IMR-90 (cell line): ENCODE measurements at regions not wholly inside any gene's neighbourhood (a gene's known extent, or its start where the extent isn't known, plus 50 kb on each side); places are given as distances from the start of the nearest gene placed in this dataset.

Source experiments
- ATAC-seq: fragments of 200-7000 bp; cut with Tn5 transposase; 2 replicates; pipeline ENCODE4 v1.9.1; 2020; ENCODE audit warnings: low read depth, mild to moderate bottlenecking, moderate library complexity
- BruUV-seq: library from RNA; stranded (reverse); fragments of 400-500 nt; replicated peaks from 2 replicates; lab custom pipeline; 2021; lab: Mats Ljungman, UMichigan
- CTCF ChIA-PET: fragments of 300-600 bp; formaldehyde crosslinking; extraction: SDS; loops from one replicate; lab custom pipeline; 2021; ENCODE audit warnings: antibody characterized with exemption; lab: Yijun Ruan, JAX
- POLR2A ChIA-PET: fragments of 300-600 bp; sonication (Branson Sonifier 250); formaldehyde crosslinking; loops from one replicate; lab custom pipeline; 2022; ENCODE audit warnings: antibody characterized with exemption; ENCODE audit not compliant: unreplicated experiment; lab: Charles Lee
- DNase-seq: peaks from one replicate; pipeline ENCODE4 v3.0.0; 2013
- H2AFZ ChIP-seq: replicated peaks from 2 replicates; pipeline ENCODE3; 2013; ENCODE audit warnings: low read length, mild to moderate bottlenecking; ENCODE audit not compliant: poor library complexity
- H2AK5ac ChIP-seq: 2 replicates; pipeline ENCODE4 v1.6.1; 2013; ENCODE audit warnings: low read depth, low read length, inconsistent platforms
- H2AK9ac ChIP-seq: replicated peaks from 2 replicates; pipeline ENCODE3; 2013; ENCODE audit warnings: mild to moderate bottlenecking, low read depth, low read length, moderate library complexity; ENCODE audit not compliant: poor library complexity
- H2BK120ac ChIP-seq: 2 replicates; pipeline ENCODE4 v1.6.1; 2013; ENCODE audit warnings: low read depth, low read length, inconsistent platforms
- H2BK15ac ChIP-seq: 3 replicates; pipeline ENCODE4 v1.6.1; 2013; ENCODE audit warnings: low read depth, low read length, inconsistent platforms
- H2BK20ac ChIP-seq: 2 replicates; pipeline ENCODE4 v1.6.1; 2013; ENCODE audit warnings: low read depth, mild to moderate bottlenecking, inconsistent platforms, low read length, moderate library complexity
- H2BK5ac ChIP-seq: 2 replicates; pipeline ENCODE4 v1.6.1; 2013; ENCODE audit warnings: mild to moderate bottlenecking, low read depth, low read length, inconsistent platforms; ENCODE audit not compliant: poor library complexity, severe bottlenecking
- H3K14ac ChIP-seq: replicated peaks from 2 replicates; pipeline ENCODE4 v1.6.1; 2013; ENCODE audit warnings: low read depth, low read length, inconsistent platforms
- H3K18ac ChIP-seq: 2 replicates; pipeline ENCODE4 v1.6.1; 2013; ENCODE audit warnings: low read depth, low read length, control low read depth
- H3K23ac ChIP-seq: 2 replicates; pipeline ENCODE4 v1.6.1; 2013; ENCODE audit warnings: low read depth, low read length, inconsistent platforms
- H3K27ac ChIP-seq: 2 replicates; pipeline ENCODE4 v1.5.1; 2013; ENCODE audit warnings: mild to moderate bottlenecking, control low read depth, low read length; ENCODE audit not compliant: insufficient read depth
- H3K27me3 ChIP-seq: 2 replicates; pipeline ENCODE4 v1.6.1; 2013; ENCODE audit warnings: low read length; ENCODE audit not compliant: control insufficient read depth, insufficient read depth
- H3K36me3 ChIP-seq: 2 replicates; pipeline ENCODE4 v1.6.1; 2013; ENCODE audit warnings: low read length, mixed read lengths; ENCODE audit not compliant: control insufficient read depth, insufficient read depth
- H3K4ac ChIP-seq: 2 replicates; pipeline ENCODE4 v1.6.1; 2013; ENCODE audit warnings: low read depth, low read length, inconsistent platforms
- H3K4me1 ChIP-seq: 2 replicates; pipeline ENCODE4 v1.6.1; 2013; ENCODE audit warnings: low read length, mixed read lengths; ENCODE audit not compliant: control insufficient read depth, insufficient read depth
- H3K4me2 ChIP-seq: 2 replicates; pipeline ENCODE4 v1.6.1; 2013; ENCODE audit warnings: low read depth, mild to moderate bottlenecking, control low read depth, low read length, moderate library complexity
- H3K4me3 ChIP-seq: 2 replicates; pipeline ENCODE4 v1.5.1; 2013; ENCODE audit warnings: low read depth, mild to moderate bottlenecking, control low read depth, low read length, moderate library complexity; ENCODE audit not compliant: insufficient read depth
- H3K56ac ChIP-seq: 2 replicates; pipeline ENCODE4 v1.6.1; 2013; ENCODE audit warnings: low read length, inconsistent platforms; ENCODE audit not compliant: insufficient read depth; ENCODE audit errors: extremely low read depth
- H3K79me1 ChIP-seq, 2 experiments: 2 replicates each; pipeline ENCODE4 v1.6.1; 2013; ENCODE audit warnings: low read length in 2 of 2, inconsistent platforms in 1 of 2, low read depth in 1 of 2
- H3K9ac ChIP-seq: 2 replicates; pipeline ENCODE4 v1.6.1; 2013; ENCODE audit warnings: low read depth, low read length, control low read depth
- H3K9me1 ChIP-seq: 2 replicates; pipeline ENCODE4 v1.6.1; 2013; ENCODE audit warnings: low read length, inconsistent platforms; ENCODE audit not compliant: insufficient read depth
- H3K9me3 ChIP-seq: 2 replicates; pipeline ENCODE4 v1.6.1; 2013; ENCODE audit warnings: low read length; ENCODE audit not compliant: control insufficient read depth, insufficient read depth
- H4K20me1 ChIP-seq: 2 replicates; pipeline ENCODE4 v1.6.1; 2013; ENCODE audit warnings: low read length, inconsistent platforms; ENCODE audit not compliant: insufficient read depth
- H4K5ac ChIP-seq: 2 replicates; pipeline ENCODE4 v1.6.1; 2013; ENCODE audit warnings: mild to moderate bottlenecking, low read depth, low read length, control low read depth
- H4K8ac ChIP-seq, 2 experiments: 2 replicates each; pipeline ENCODE4 v1.6.1; 2013; ENCODE audit warnings: low read depth in 2 of 2, low read length in 2 of 2, control low read depth in 1 of 2, inconsistent platforms in 1 of 2
- H4K91ac ChIP-seq: 2 replicates; pipeline ENCODE4 v1.6.1; 2013; ENCODE audit warnings: low read depth, low read length, inconsistent platforms; ENCODE audit not compliant: insufficient read depth
- BHLHE40 ChIP-seq: fragments of 150-350 bp; IDR thresholded peaks from 2 replicates; pipeline ENCODE4 v1.6.1; 2016; ENCODE audit warnings: mild to moderate bottlenecking, low read depth, low read length
- WGBS, 2 experiments: methylation state at CpG; one replicate each; pipeline versions ENCODE4 v1.1.5 to v1.1.7; 2013; ENCODE audit warnings: missing lambda C conversion rate in 2 of 2; ENCODE audit not compliant: insufficient read length in 1 of 2; ENCODE audit errors: extremely low coverage in 2 of 2; 5-methylcytosine and 5-hydroxymethylcytosine counted together
- dilution Hi-C: fragments of 300-500 bp; cut with HindIII; formaldehyde crosslinking; loops from one replicate; pipeline ENCODE4 v1.14.3; 2018; ENCODE audit warnings: low sequenced_read_pairs; ENCODE audit not compliant: unreplicated experiment
- in situ Hi-C: fragments of 300-500 bp; cut with MboI; formaldehyde crosslinking; loops from 3 replicates; pipeline ENCODE4 v1.14.3; 2019; ENCODE audit warnings: low sequenced_read_pairs, inconsistent platforms, mixed read lengths
- intact Hi-C: fragments of 100-400 bp; cut with micrococcal nuclease; formaldehyde crosslinking; loops from 2 replicates; pipeline ENCODE4 v1.10.0; 2022

DNA sequence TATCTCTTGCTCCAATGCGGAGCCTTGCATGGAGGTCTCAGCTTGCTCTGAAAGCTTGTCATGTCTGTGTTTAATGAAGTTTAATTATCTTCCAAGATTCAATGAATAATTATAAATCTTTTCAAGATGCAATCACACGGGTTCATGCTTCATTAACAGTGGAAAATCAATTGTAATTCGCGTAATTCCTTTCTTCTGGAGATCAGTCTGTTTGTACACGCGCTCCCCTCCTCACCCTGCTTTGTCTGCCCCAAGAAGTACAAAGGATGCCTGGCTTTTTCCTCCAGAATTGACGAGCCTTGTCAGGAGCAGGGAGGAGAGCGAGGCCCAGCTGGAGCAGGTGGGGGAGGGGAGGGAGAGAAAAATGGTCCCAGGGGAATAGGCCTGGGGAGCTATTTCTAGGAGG is 65.0 kb upstream of the DISP3 start:
- no peak overlapping the region for H2AFZ ChIP-seq
- no peak overlapping the region for H2BK20ac ChIP-seq
- H3K4me1 ChIP-seq = no peaks in the 10 kb centered on the region
- no peak overlapping the region for H3K23ac ChIP-seq
- ChIA-PET POLR2A (no interaction called here), CTCF (no interaction called here)
- in situ Hi-C loops (no loop called here), intact Hi-C loops (no loop called here), dilution Hi-C loops (no loop called here)
- no peak overlapping the region for H4K5ac ChIP-seq
- H2AK5ac ChIP-seq = no peak overlapping the region
- no peak overlapping the region for H3K9ac ChIP-seq
- no peak for ATAC-seq
- H3K4me2 ChIP-seq = no peak overlapping the region
- H3K18ac ChIP-seq = no peak overlapping the region
- H3K79me1 ChIP-seq = no peaks in the 10 kb centered on the region
- no peak overlapping the region for H4K91ac ChIP-seq
- H3K36me3 ChIP-seq = no peaks in the 10 kb centered on the region
- no peak overlapping the region for H3K4ac ChIP-seq
- H4K8ac ChIP-seq = no peak overlapping the region
- no peak overlapping the region for H3K4me3 ChIP-seq
- H2AK9ac ChIP-seq = no peak overlapping the region
- no peak overlapping the region for H2BK5ac ChIP-seq
- no peaks in the 10 kb centered on the region for H3K9me3 ChIP-seq
- H3K14ac ChIP-seq = no peak overlapping the region
- H2BK120ac ChIP-seq = no peak overlapping the region
- no peak overlapping the region for H2BK15ac ChIP-seq
- no peaks in the 10 kb centered on the region for H3K9me1 ChIP-seq
- no peaks in the 10 kb centered on the region for H4K20me1 ChIP-seq
- H3K27ac ChIP-seq = no peak overlapping the region
- no TSS peak for BruUV-seq
- TF ChIP-seq BHLHE40 = no peak
- 5% methylated on average over 3 of the region's 8 CpGs; no CpG with 5 or more reads in 1 of the 2 experiments for WGBS, 2 experiments
- no peak overlapping the region for H3K56ac ChIP-seq
- peaks cover 3% of the 10 kb centered on the region for H3K27me3 ChIP-seq
- no peak for DNase-seq
